Cardiac muscle cell (in vitro differentiated cells and primary cell): ENCODE measurements at regions not wholly inside any gene's neighbourhood (a gene's known extent, or its start where the extent isn't known, plus 50 kb on each side); places are given as distances from the start of the nearest gene placed in this dataset.

Experiments used
- DNase-seq, 2 donors: peaks; one replicate each; pipeline versions ENCODE4 v3.0.0 to v3.0.0-alpha.2; 2010 to 2017; ENCODE audit warnings: low read depth in 1 of 2, low spot score in 1 of 2
- H3K27ac ChIP-seq: fragments of 200-600 bp; sonication (generic); 2 replicates; pipeline ENCODE4 v1.5.1; 2016
- H3K27me3 ChIP-seq: fragments of 200-600 bp; sonication (generic); 2 replicates; pipeline ENCODE4 v1.6.0; 2016; ENCODE audit warnings: control low read depth
- H3K36me3 ChIP-seq: fragments of 200-600 bp; sonication (generic); 2 replicates; pipeline ENCODE4 v1.5.1; 2016; ENCODE audit warnings: control low read depth
- H3K4me1 ChIP-seq: fragments of 200-600 bp; sonication (generic); 2 replicates; pipeline ENCODE4 v1.8.1; 2017; ENCODE audit warnings: low read depth, mild to moderate bottlenecking, mixed run types
- H3K4me3 ChIP-seq: fragments of 200-600 bp; sonication (generic); 2 replicates; pipeline ENCODE4 v1.5.1; 2016; ENCODE audit warnings: mild to moderate bottlenecking
- H3K9me3 ChIP-seq: fragments of 200-600 bp; sonication (generic); 2 replicates; pipeline ENCODE4 v1.5.1; 2017; ENCODE audit warnings: low read depth, mild to moderate bottlenecking, control low read depth
- TF ChIP-seq, protein P1 (sequence below): IDR thresholded peaks from 2 replicates; pipeline ENCODE4 v1.5.1; 2012; ENCODE audit warnings: low read depth, mild to moderate bottlenecking, low read length

DNA sequence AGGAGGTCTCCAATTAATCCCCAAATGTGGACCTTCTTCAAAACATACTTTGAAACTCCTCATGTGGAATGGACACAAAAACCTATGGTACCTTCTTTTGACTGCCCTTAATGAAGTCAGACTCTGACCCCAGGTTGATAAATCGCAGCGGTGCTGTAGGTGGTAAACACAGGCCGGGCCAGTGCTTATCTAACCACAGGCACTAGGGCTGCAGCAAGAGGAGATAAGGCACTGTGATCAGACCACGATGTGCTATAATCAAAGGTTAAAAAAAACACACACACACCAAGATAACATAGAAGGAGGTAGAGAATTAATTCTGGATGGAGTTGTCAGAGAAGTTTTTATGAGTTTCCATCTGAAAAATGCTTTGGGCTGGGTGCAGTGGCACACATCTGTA is 52.3 kb upstream of the SIPA1L2 start:
- Histone ChIP-seq H3K27me3 (no peaks in the 10 kb centered on the region), H3K9me3 (no peaks in the 10 kb centered on the region), H3K27ac (no peak overlapping the region), H3K36me3 (no peaks in the 10 kb centered on the region), H3K4me3 (no peak overlapping the region), H3K4me1 (no peaks in the 10 kb centered on the region)
- DNase-seq: no peak
- TF ChIP-seq, protein P1, sequence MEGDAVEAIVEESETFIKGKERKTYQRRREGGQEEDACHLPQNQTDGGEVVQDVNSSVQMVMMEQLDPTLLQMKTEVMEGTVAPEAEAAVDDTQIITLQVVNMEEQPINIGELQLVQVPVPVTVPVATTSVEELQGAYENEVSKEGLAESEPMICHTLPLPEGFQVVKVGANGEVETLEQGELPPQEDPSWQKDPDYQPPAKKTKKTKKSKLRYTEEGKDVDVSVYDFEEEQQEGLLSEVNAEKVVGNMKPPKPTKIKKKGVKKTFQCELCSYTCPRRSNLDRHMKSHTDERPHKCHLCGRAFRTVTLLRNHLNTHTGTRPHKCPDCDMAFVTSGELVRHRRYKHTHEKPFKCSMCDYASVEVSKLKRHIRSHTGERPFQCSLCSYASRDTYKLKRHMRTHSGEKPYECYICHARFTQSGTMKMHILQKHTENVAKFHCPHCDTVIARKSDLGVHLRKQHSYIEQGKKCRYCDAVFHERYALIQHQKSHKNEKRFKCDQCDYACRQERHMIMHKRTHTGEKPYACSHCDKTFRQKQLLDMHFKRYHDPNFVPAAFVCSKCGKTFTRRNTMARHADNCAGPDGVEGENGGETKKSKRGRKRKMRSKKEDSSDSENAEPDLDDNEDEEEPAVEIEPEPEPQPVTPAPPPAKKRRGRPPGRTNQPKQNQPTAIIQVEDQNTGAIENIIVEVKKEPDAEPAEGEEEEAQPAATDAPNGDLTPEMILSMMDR: no peak

DNA sequence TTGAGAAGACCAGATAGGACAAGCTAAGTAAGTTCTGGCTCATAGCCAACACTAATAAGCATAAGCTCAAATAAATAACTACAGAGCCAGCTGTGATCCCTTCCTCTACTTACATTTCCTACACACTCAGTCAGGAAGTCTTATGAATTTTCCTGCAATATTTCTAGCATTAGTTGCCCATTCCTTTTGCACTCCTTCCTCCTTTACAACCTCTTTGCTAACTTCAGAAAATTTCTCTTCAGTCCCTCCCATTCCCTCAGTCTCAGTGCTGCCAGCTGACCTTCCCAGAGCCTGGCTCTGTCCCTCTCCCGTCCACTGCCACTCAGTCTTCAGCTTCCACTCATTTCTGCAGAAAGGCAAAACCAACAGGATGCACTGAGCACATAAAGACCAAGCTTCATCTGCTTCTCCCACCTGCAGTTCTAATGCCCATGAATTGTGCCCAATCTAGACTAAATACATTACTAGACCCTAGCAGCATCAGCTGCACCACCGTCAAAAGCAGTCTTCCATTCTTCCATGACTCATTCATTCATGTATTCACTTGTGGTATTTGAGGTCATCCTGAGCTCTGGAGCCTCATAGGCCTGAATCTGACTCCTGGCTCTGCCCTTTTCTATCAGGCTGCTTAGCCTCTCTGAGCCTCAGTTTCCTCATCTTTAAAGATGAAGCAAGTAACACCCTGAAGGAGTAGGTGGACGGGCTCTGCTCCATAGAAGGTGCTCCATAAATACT is 54.6 kb upstream of the SIPA1L2 start:
- Histone ChIP-seq H3K36me3 (no peaks in the 10 kb centered on the region), H3K9me3 (no peaks in the 10 kb centered on the region), H3K4me3 (no peak overlapping the region), H3K27me3 (no peaks in the 10 kb centered on the region), H3K27ac (no peak overlapping the region), H3K4me1 (no peaks in the 10 kb centered on the region)
- TF ChIP-seq, protein P1: no peak
- no peak for DNase-seq

DNA sequence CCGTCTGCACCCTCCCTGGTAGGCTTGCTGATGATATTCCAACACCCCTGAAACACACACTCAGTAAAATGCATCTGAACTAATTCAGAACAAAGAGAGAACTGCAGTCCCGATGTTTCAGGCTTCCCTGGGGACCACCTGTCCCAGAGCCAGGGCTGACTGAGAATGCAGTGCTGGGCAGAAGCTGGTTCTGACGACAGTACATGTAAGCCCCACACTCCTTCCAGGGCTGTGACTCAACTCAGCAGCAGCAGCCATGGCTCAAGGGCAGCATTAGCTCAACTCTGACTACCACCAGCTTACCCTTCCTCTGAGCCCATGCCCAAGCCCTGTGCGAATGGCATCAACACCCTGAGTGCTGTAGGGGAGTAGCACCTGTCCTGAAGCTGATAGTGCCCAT is 56.4 kb upstream of the SIPA1L2 start:
- no peak for DNase-seq
- H3K36me3 ChIP-seq: no peaks in the 10 kb centered on the region
- no peak overlapping the region for H3K27ac ChIP-seq
- H3K27me3 ChIP-seq: no peaks in the 10 kb centered on the region
- TF ChIP-seq, protein P1: no peak
- no peak overlapping the region for H3K4me3 ChIP-seq
- no peaks in the 10 kb centered on the region for H3K9me3 ChIP-seq
- H3K4me1 ChIP-seq: no peaks in the 10 kb centered on the region

DNA sequence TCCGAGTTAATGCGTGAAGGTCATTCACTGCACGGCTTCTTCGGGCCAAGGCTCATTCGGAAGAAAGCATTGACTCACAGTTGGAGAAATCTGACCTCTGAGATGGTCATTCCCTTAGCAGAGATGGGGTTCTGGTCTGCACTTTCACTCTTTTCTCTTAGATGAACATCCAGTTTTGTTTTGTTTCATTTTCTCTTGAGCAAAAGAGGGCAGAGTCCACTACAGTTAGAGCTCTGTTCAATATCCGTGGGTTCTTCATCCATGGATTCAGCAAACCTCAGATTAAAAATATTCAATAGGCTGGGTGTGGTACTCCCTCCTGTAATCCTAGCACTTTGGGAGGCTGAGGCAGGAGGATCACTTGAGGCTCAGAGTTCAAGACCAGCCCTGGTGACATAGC is 57.4 kb upstream of the SIPA1L2 start:
- Histone ChIP-seq H3K27ac (no peak overlapping the region), H3K9me3 (no peaks in the 10 kb centered on the region), H3K4me3 (no peak overlapping the region), H3K4me1 (no peaks in the 10 kb centered on the region), H3K36me3 (no peaks in the 10 kb centered on the region), H3K27me3 (no peaks in the 10 kb centered on the region)
- TF ChIP-seq, protein P1: no peak
- DNase-seq: no peak

DNA sequence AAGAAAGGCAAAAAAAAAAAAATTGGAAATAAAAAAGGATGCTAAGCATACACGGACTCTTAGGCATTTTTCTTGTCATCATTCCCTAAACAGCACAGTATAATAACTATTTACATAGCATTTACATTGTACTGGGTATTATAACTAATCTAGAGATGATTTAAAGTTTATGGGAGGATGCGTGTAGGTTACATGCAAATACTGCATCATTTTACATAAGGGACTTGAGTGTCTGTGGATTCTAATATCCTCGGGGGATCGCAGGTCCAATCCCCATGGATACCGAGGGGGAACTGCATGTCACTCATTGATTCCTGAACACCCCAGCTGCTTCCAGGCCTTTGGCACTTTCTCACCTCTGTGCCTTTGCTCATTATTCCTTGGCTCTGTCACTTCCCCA is 57.8 kb upstream of the SIPA1L2 start:
- H3K27me3 ChIP-seq: no peaks in the 10 kb centered on the region
- no peak overlapping the region for H3K4me3 ChIP-seq
- H3K4me1 ChIP-seq: no peaks in the 10 kb centered on the region
- H3K27ac ChIP-seq: no peak overlapping the region
- H3K9me3 ChIP-seq: no peaks in the 10 kb centered on the region
- H3K36me3 ChIP-seq: no peaks in the 10 kb centered on the region
- TF ChIP-seq, protein P1: no peak
- DNase-seq: no peak
